MM.1S (cell line): ENCODE measurements at regions not wholly inside any gene's neighbourhood (a gene's known extent, or its start where the extent isn't known, plus 50 kb on each side); places are given as distances from the start of the nearest gene placed in this dataset.

Experiments used
- DNase-seq: peaks from one replicate; pipeline ENCODE4 v3.0.0-alpha.2; 2015
- H2AFZ ChIP-seq: fragments of 300-600 bp; sonication (generic); 2 replicates; pipeline ENCODE4 v1.6.0; 2016; ENCODE audit warnings: antibody characterized with exemption, low read length
- H3F3A ChIP-seq: fragments of 300-600 bp; sonication (generic); 2 replicates; pipeline ENCODE4 v1.6.1; 2016; ENCODE audit warnings: mild to moderate bottlenecking, antibody characterized with exemption, low read length, moderate library complexity, mixed read lengths; ENCODE audit not compliant: insufficient read depth
- H3K27ac ChIP-seq: fragments of 300-600 bp; sonication (generic); 2 replicates; pipeline ENCODE4 v1.5.1; 2016; ENCODE audit warnings: mild to moderate bottlenecking, low read length
- H3K27me3 ChIP-seq: fragments of 300-600 bp; sonication (generic); replicated peaks from 2 replicates; pipeline ENCODE4 v1.6.0; 2016; ENCODE audit warnings: low read length; ENCODE audit not compliant: insufficient read depth
- H3K36me3 ChIP-seq: fragments of 300-600 bp; sonication (generic); replicated peaks from 2 replicates; pipeline ENCODE4 v1.6.1; 2016; ENCODE audit warnings: mild to moderate bottlenecking, low read length, mixed read lengths; ENCODE audit not compliant: insufficient read depth
- H3K4me1 ChIP-seq: fragments of 300-600 bp; sonication (generic); 2 replicates; pipeline ENCODE4 v1.6.1; 2016; ENCODE audit warnings: low read length, mixed read lengths
- H3K4me2 ChIP-seq: fragments of 300-600 bp; sonication (generic); 2 replicates; pipeline ENCODE4 v1.6.0; 2016; ENCODE audit warnings: low read depth, low read length
- H3K4me3 ChIP-seq: fragments of 300-600 bp; sonication (generic); 2 replicates; pipeline ENCODE4 v1.5.1; 2016; ENCODE audit warnings: low read length, mixed read lengths
- H3K79me2 ChIP-seq: fragments of 300-600 bp; sonication (generic); 2 replicates; pipeline ENCODE4 v1.6.1; 2016; ENCODE audit warnings: mixed run types, low read length, mixed read lengths
- H3K9ac ChIP-seq: fragments of 300-600 bp; sonication (generic); 2 replicates; pipeline ENCODE4 v1.6.1; 2016; ENCODE audit warnings: low read length, mixed read lengths
- H3K9me2 ChIP-seq: fragments of 300-600 bp; sonication (generic); replicated peaks from 2 replicates; pipeline ENCODE4 v1.6.1; 2016; ENCODE audit warnings: mild to moderate bottlenecking, low read length, mixed read lengths; ENCODE audit not compliant: insufficient read depth
- H3K9me3 ChIP-seq: fragments of 300-600 bp; sonication (generic); replicated peaks from 2 replicates; pipeline ENCODE4 v1.6.1; 2016; ENCODE audit warnings: mild to moderate bottlenecking, low read length, mixed read lengths; ENCODE audit not compliant: insufficient read depth
- H4K20me1 ChIP-seq: fragments of 300-600 bp; sonication (generic); 2 replicates; pipeline ENCODE4 v1.6.1; 2016; ENCODE audit warnings: mild to moderate bottlenecking, low read length, moderate library complexity, mixed read lengths; ENCODE audit not compliant: insufficient read depth
- EZH2 ChIP-seq: fragments of 300-600 bp; sonication (generic); optimal IDR thresholded peaks from 2 replicates; pipeline ENCODE3; 2017; ENCODE audit warnings: low read depth, mild to moderate bottlenecking, antibody characterized with exemption, low read length, mixed read lengths
- EZH2phosphoT487 ChIP-seq: fragments of 300-600 bp; sonication (generic); IDR thresholded peaks from 2 replicates; pipeline ENCODE4 v1.6.1; 2018; ENCODE audit warnings: antibody characterized with exemption, low read length
- TF ChIP-seq, protein P1 (sequence below): fragments of 300-600 bp; sonication (generic); IDR thresholded peaks from 2 replicates; pipeline ENCODE4 v1.5.1; 2016; ENCODE audit warnings: antibody characterized with exemption, low read length, mixed read lengths

DNA sequence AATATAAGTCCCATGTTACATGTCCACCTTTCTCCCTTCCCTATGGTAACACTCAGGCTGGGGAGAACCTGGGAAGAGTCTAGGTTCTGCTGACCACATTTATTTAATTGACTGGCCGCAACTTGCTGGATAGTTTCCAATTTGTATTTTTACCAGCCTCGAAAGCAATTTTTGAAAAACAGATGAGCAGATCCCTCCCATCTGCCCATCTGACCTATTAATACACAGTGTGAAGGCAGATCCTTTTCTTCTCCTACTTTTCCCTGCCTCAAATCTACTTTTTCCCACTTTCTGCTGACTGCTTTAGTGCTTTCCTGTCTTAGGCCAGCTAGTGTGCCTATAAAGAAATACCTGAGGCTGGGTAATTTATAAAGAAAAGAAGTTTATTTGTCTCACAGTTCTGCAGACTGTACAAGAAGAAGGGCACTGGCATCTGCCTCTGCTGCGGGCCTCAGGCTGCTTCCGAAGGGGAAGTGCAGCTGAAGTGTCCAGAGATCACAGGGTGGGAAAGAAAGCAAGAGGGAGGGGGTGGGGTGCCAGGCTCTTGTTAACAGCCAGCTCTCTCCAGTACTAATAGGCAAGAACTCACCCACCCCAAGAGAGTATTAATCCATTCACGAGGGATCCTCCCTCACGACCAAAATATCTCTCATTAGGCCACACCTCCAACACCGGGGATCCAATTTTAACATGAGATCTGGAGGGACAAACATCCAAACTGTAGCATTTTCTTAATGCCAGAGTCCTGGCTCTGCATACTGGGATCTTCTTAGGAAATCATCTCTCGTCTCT is 336.0 kb upstream of the IGFBP3 start:
- no peak overlapping the region for H2AFZ ChIP-seq
- H3K36me3 ChIP-seq: no peaks in the 10 kb centered on the region
- no peaks in the 10 kb centered on the region for H3F3A ChIP-seq
- H3K9me2 ChIP-seq: no peaks in the 10 kb centered on the region
- no peak overlapping the region for H3K27ac ChIP-seq
- H3K9me3 ChIP-seq: no peaks in the 10 kb centered on the region
- no peak for TF ChIP-seq EZH2phosphoT487
- TF ChIP-seq, protein P1, sequence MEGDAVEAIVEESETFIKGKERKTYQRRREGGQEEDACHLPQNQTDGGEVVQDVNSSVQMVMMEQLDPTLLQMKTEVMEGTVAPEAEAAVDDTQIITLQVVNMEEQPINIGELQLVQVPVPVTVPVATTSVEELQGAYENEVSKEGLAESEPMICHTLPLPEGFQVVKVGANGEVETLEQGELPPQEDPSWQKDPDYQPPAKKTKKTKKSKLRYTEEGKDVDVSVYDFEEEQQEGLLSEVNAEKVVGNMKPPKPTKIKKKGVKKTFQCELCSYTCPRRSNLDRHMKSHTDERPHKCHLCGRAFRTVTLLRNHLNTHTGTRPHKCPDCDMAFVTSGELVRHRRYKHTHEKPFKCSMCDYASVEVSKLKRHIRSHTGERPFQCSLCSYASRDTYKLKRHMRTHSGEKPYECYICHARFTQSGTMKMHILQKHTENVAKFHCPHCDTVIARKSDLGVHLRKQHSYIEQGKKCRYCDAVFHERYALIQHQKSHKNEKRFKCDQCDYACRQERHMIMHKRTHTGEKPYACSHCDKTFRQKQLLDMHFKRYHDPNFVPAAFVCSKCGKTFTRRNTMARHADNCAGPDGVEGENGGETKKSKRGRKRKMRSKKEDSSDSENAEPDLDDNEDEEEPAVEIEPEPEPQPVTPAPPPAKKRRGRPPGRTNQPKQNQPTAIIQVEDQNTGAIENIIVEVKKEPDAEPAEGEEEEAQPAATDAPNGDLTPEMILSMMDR: no peak
- TF ChIP-seq EZH2: no peak
- no peak overlapping the region for H3K4me3 ChIP-seq
- 0 out of 2 replicates have a peak, but pooled peaks cover 3% of the 10 kb centered on the region for H3K4me1 ChIP-seq
- no peak overlapping the region for H3K9ac ChIP-seq
- DNase-seq: no peak
- H3K27me3 ChIP-seq: no peaks in the 10 kb centered on the region
- no peaks in the 10 kb centered on the region for H3K79me2 ChIP-seq
- H4K20me1 ChIP-seq: no peaks in the 10 kb centered on the region
- no peak overlapping the region for H3K4me2 ChIP-seq

DNA sequence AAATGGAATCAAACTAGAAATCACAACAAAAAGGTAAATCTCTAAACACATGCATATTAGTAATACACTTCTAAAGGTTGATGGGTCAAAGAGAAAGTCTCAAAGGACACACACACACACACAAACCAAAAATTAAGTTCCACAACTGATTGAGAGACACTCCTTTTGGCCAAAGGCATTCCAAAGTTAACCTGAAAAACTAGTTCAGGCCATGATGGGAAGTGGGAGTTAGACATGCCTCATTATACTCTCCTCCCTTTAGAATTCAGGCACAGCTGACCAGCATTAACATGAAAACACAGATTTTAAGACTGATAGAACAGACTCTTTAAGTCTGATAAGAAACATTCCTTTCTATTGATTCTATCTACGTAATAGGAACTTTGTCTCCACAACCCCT is 332.4 kb upstream of the IGFBP3 start:
- no peaks in the 10 kb centered on the region for H3K79me2 ChIP-seq
- no peak for DNase-seq
- no peaks in the 10 kb centered on the region for H3K27me3 ChIP-seq
- no peak overlapping the region for H3K27ac ChIP-seq
- H4K20me1 ChIP-seq: no peaks in the 10 kb centered on the region
- H3K36me3 ChIP-seq: no peaks in the 10 kb centered on the region
- H3K4me2 ChIP-seq: no peak overlapping the region
- no peak overlapping the region for H3K9ac ChIP-seq
- TF ChIP-seq, protein P1: no peak
- no peak for TF ChIP-seq EZH2phosphoT487
- no peak for TF ChIP-seq EZH2
- no peak overlapping the region for H2AFZ ChIP-seq
- H3K9me2 ChIP-seq: no peaks in the 10 kb centered on the region
- no peaks in the 10 kb centered on the region for H3K9me3 ChIP-seq
- no peaks in the 10 kb centered on the region for H3F3A ChIP-seq
- H3K4me3 ChIP-seq: no peak overlapping the region
- 0 out of 2 replicates have a peak, but pooled peaks cover 3% of the 10 kb centered on the region for H3K4me1 ChIP-seq

DNA sequence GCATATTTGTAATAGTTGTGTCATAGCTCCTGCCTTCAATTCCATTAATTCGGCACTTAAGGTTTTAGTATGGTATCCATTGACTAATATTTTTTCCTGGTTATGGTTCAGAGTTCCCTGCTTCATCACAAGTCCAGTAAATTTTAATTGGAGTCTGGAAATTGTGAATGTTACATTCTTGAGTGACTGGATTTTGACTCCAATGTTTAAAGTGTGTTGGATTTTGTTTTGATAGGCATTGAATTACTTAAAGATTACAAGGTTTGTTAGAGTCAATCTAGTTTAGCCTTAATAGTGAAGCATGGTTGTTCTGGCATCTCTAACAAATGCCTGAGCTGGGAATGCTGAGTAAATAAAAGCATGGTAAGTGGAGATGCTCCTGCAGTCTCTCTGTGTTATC is 326.6 kb upstream of the IGFBP3 start:
- H3K4me1 ChIP-seq: no peaks in the 10 kb centered on the region
- H3K9me3 ChIP-seq: no peaks in the 10 kb centered on the region
- H3K9ac ChIP-seq: no peak overlapping the region
- H3K27me3 ChIP-seq: no peaks in the 10 kb centered on the region
- no peak overlapping the region for H2AFZ ChIP-seq
- DNase-seq: no peak
- no peaks in the 10 kb centered on the region for H4K20me1 ChIP-seq
- no peaks in the 10 kb centered on the region for H3K36me3 ChIP-seq
- H3K4me2 ChIP-seq: no peak overlapping the region
- no peak for TF ChIP-seq EZH2
- TF ChIP-seq, protein P1: no peak
- TF ChIP-seq EZH2phosphoT487: no peak
- no peaks in the 10 kb centered on the region for H3F3A ChIP-seq
- H3K4me3 ChIP-seq: no peak overlapping the region
- H3K27ac ChIP-seq: no peak overlapping the region
- no peaks in the 10 kb centered on the region for H3K79me2 ChIP-seq
- no peaks in the 10 kb centered on the region for H3K9me2 ChIP-seq
